ENCODE measurements at regions not wholly inside any gene's neighbourhood (a gene's known extent, or its start where the extent isn't known, plus 50 kb on each side); places are given as distances from the start of the nearest gene placed in this dataset. TPM values are rescaled to one million over a fixed set of nuclear protein-coding genes. Genes with fewer than 3 reads are reported as not detected.

DNA sequence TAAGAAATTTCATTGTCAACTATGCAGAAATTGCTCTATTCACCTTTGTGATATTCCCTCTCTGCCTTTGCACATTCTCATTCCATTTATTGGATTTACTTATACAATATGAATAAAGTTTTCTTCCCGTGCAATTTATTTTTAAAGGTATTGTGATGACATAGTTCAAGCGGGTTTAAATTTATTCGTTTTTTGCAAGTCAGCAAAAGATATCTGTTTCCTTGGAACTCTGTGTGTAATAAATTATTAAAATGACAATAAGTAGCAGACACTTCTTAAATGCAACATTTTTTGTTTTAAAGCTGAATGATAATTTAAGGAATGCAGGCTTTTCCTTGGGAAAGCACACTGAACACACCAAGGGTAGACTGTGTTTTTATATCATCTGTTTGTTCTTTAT lies 143.1 kb downstream of the SLC41A2 start:
- Histone ChIP-seq H3K27ac (ENCODE audit: low read depth, low read length) (no peak overlapping the region), H3K9me3 (ENCODE audit: low read depth, low read length) (no peaks in the 10 kb centered on the region), H3K79me2 (ENCODE audit: insufficient read depth, low read length) (no peaks in the 10 kb centered on the region), H3K4me3 (ENCODE audit: insufficient read depth, low read length) (no peak overlapping the region), H3K27me3 (ENCODE audit: insufficient read depth, low read length) (no peaks in the 10 kb centered on the region), H4K20me1 (ENCODE audit: insufficient read depth, low read length) (no peaks in the 10 kb centered on the region), H2AFZ (ENCODE audit: low read length) (no peak overlapping the region), H3K4me1 (ENCODE audit: insufficient read depth, low read length) (no peaks in the 10 kb centered on the region), H3K36me3 (ENCODE audit: insufficient read depth, low read length) (no peaks in the 10 kb centered on the region), H3K4me2 (ENCODE audit: insufficient read depth, low read length) (no peak overlapping the region)
- no peak for DNase-seq (ENCODE audit: insufficient read length, low spot score, missing footprints)
- TF ChIP-seq, protein P1, sequence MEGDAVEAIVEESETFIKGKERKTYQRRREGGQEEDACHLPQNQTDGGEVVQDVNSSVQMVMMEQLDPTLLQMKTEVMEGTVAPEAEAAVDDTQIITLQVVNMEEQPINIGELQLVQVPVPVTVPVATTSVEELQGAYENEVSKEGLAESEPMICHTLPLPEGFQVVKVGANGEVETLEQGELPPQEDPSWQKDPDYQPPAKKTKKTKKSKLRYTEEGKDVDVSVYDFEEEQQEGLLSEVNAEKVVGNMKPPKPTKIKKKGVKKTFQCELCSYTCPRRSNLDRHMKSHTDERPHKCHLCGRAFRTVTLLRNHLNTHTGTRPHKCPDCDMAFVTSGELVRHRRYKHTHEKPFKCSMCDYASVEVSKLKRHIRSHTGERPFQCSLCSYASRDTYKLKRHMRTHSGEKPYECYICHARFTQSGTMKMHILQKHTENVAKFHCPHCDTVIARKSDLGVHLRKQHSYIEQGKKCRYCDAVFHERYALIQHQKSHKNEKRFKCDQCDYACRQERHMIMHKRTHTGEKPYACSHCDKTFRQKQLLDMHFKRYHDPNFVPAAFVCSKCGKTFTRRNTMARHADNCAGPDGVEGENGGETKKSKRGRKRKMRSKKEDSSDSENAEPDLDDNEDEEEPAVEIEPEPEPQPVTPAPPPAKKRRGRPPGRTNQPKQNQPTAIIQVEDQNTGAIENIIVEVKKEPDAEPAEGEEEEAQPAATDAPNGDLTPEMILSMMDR (IDR thresholded peaks at IDR 0.05; ENCODE audit: extremely low read depth, low read depth, low read length): no peak

Small RNA genes in the stretch of these regions (small RNA-seq; reads per million reads assigned to genes)
- not detected for gene RF00019
